Muscle of leg (tissue), 3 donors: ENCODE measurements at regions not wholly inside any gene's neighbourhood (a gene's known extent, or its start where the extent isn't known, plus 50 kb on each side); places are given as distances from the start of the nearest gene placed in this dataset.

Experiments used
- DNase-seq: peaks from one replicate; pipeline ENCODE4 v3.0.0; 2013
- H3K27ac ChIP-seq: one replicate; pipeline ENCODE4 v1.5.1; 2013; ENCODE audit warnings: mild to moderate bottlenecking, low read length, control low read depth
- H3K27me3 ChIP-seq: one replicate; pipeline ENCODE4 v1.6.1; 2013; ENCODE audit warnings: low read length; ENCODE audit not compliant: control insufficient read depth, insufficient read depth
- H3K36me3 ChIP-seq: one replicate; pipeline ENCODE4 v1.6.1; 2013; ENCODE audit warnings: low read length; ENCODE audit not compliant: control insufficient read depth, insufficient read depth
- H3K4me1 ChIP-seq: one replicate; pipeline ENCODE4 v1.6.1; 2013; ENCODE audit warnings: low read length; ENCODE audit not compliant: control insufficient read depth, insufficient read depth
- H3K4me3 ChIP-seq: one replicate; pipeline ENCODE4 v1.5.1; 2013; ENCODE audit warnings: low read length, control low read depth
- H3K9me3 ChIP-seq: replicated peaks from 2 replicates; pipeline ENCODE4 v1.6.1; 2013; ENCODE audit warnings: low read depth, low read length; ENCODE audit not compliant: control insufficient read depth
- WGBS: methylation state at CpG from one replicate; pipeline ENCODE4 v1.1.5; 2013; ENCODE audit warnings: missing lambda C conversion rate; ENCODE audit not compliant: insufficient coverage; 5-methylcytosine and 5-hydroxymethylcytosine counted together

- Histone ChIP-seq H3K4me3 (no peak overlapping the region), H3K4me1 (no peaks in the 10 kb centered on the region), H3K27me3 (no peaks in the 10 kb centered on the region), H3K27ac (no peak overlapping the region), H3K36me3 (no peaks in the 10 kb centered on the region), H3K9me3 (peaks cover 5% of the 10 kb centered on the region)
- peak; percentile 47 for DNase-seq
- WGBS = 80% methylated on average over 1 of the region's 6 CpGs
These were observed 103.0 kb upstream of the NAALADL2 start for GRCh38 chr3:174755833-174756829.

- Histone ChIP-seq H3K27ac (no peak overlapping the region), H3K4me3 (no peak overlapping the region), H3K27me3 (no peaks in the 10 kb centered on the region), H3K4me1 (no peaks in the 10 kb centered on the region), H3K9me3 (no peaks in the 10 kb centered on the region), H3K36me3 (no peaks in the 10 kb centered on the region)
- peak; percentile 7 for DNase-seq
These were observed 100.2 kb upstream of the NAALADL2 start for GRCh38 chr3:174758943-174759342.

- no peak for DNase-seq
- Histone ChIP-seq H3K27me3 (no peaks in the 10 kb centered on the region), H3K4me1 (no peaks in the 10 kb centered on the region), H3K9me3 (no peaks in the 10 kb centered on the region), H3K27ac (no peak overlapping the region), H3K4me3 (no peak overlapping the region), H3K36me3 (no peaks in the 10 kb centered on the region)
- WGBS = 93% methylated on average over 4 of the region's 5 CpGs
These were observed 91.7 kb upstream of the NAALADL2 start for GRCh38 chr3:174767406-174767805.

GRCh38 chr3:174767853-174768382, 91.2 kb upstream of the NAALADL2 start:
- DNase-seq = peak; percentile 5
- Histone ChIP-seq H3K36me3 (no peaks in the 10 kb centered on the region), H3K27ac (no peak overlapping the region), H3K27me3 (no peaks in the 10 kb centered on the region), H3K9me3 (no peaks in the 10 kb centered on the region), H3K4me1 (no peaks in the 10 kb centered on the region), H3K4me3 (no peak overlapping the region)
- WGBS = 91% methylated on average over 4 of the region's 5 CpGs

- no peak overlapping the region for H3K4me3 ChIP-seq
- H3K9me3 ChIP-seq = no peaks in the 10 kb centered on the region
- no peak overlapping the region for H3K27ac ChIP-seq
- H3K27me3 ChIP-seq = no peaks in the 10 kb centered on the region
- H3K4me1 ChIP-seq = no peaks in the 10 kb centered on the region
- no CpG with 5 or more reads among the region's 2 CpGs for WGBS
- no peak for DNase-seq
- H3K36me3 ChIP-seq = no peaks in the 10 kb centered on the region
These were observed 90.0 kb upstream of the NAALADL2 start for GRCh38 chr3:174769171-174769570.

- WGBS = no CpG with 5 or more reads among the region's 3 CpGs
- no peak for DNase-seq
- H3K27ac ChIP-seq = no peak overlapping the region
These were observed 83.5 kb upstream of the NAALADL2 start for GRCh38 chr3:174775603-174776002.

GRCh38 chr3:174776123-174776522, 83.0 kb upstream of the NAALADL2 start:
- DNase-seq = no peak
- Histone ChIP-seq H3K36me3 (no peaks in the 10 kb centered on the region), H3K27me3 (no peaks in the 10 kb centered on the region), H3K4me1 (no peaks in the 10 kb centered on the region), H3K27ac (no peak overlapping the region), H3K9me3 (no peaks in the 10 kb centered on the region), H3K4me3 (no peak overlapping the region)
- no CpG with 5 or more reads among the region's 4 CpGs for WGBS

More at GRCh38 chr3:174775603-174776002, 83.5 kb upstream of the NAALADL2 start:
- H3K36me3 ChIP-seq = no peaks in the 10 kb centered on the region
- H3K4me1 ChIP-seq = no peaks in the 10 kb centered on the region
- no peak overlapping the region for H3K4me3 ChIP-seq
- no peaks in the 10 kb centered on the region for H3K9me3 ChIP-seq
- no peaks in the 10 kb centered on the region for H3K27me3 ChIP-seq

GRCh38 chr3:174776636-174777035, 82.5 kb upstream of the NAALADL2 start:
- no CpG with 5 or more reads among the region's 2 CpGs for WGBS
- H3K36me3 ChIP-seq = no peaks in the 10 kb centered on the region

GRCh38 chr3:174777813-174778212, 81.3 kb upstream of the NAALADL2 start:
- no peak overlapping the region for H3K4me3 ChIP-seq
- no peaks in the 10 kb centered on the region for H3K27me3 ChIP-seq
- no peaks in the 10 kb centered on the region for H3K9me3 ChIP-seq
- no peak for DNase-seq
- no peaks in the 10 kb centered on the region for H3K4me1 ChIP-seq
- H3K36me3 ChIP-seq = no peaks in the 10 kb centered on the region
- H3K27ac ChIP-seq = no peak overlapping the region

More at GRCh38 chr3:174776636-174777035, 82.5 kb upstream of the NAALADL2 start:
- H3K27ac ChIP-seq = no peak overlapping the region
- no peak for DNase-seq
- H3K9me3 ChIP-seq = no peaks in the 10 kb centered on the region
- no peak overlapping the region for H3K4me3 ChIP-seq
- H3K27me3 ChIP-seq = no peaks in the 10 kb centered on the region
- H3K4me1 ChIP-seq = no peaks in the 10 kb centered on the region

- Histone ChIP-seq H3K36me3 (no peaks in the 10 kb centered on the region), H3K9me3 (no peaks in the 10 kb centered on the region), H3K4me1 (no peaks in the 10 kb centered on the region), H3K4me3 (no peak overlapping the region), H3K27ac (no peak overlapping the region), H3K27me3 (no peaks in the 10 kb centered on the region)
- no peak for DNase-seq
- WGBS = 100% methylated on average over 1 of the region's 2 CpGs
These were observed 75.6 kb upstream of the NAALADL2 start for GRCh38 chr3:174783502-174783901.
